ENCODE measurements at regions not wholly inside any gene's neighbourhood (a gene's known extent, or its start where the extent isn't known, plus 50 kb on each side); places are given as distances from the start of the nearest gene placed in this dataset.

GRCh38 chrX:38868941-38869401, 67.7 kb downstream of the MID1IP1 start:
- TF ChIP-seq CTCF (IDR thresholded peaks at IDR 0.05 in 2 of 3, conservative IDR thresholded peaks at IDR 0.05 in 1 of 3; ENCODE audit: borderline replicate concordance in 1 of 3, insufficient read depth in 1 of 3, low read depth in 2 of 3, low read length in 2 of 3) (no peak), RAD21 (IDR thresholded peaks at IDR 0.05; ENCODE audit: low read depth) (no peak), EZH2phosphoT487 (IDR thresholded peaks at IDR 0.05; ENCODE audit: borderline replicate concordance) (no peak), EZH2 (IDR thresholded peaks at IDR 0.05) (no peak), POLR2A (IDR thresholded peaks at IDR 0.05; ENCODE audit: borderline replicate concordance, extremely low read depth, insufficient read depth, insufficient read length) (no peak), CEBPB (IDR thresholded peaks at IDR 0.05; ENCODE audit: low read depth) (no peak)

Measured in HCT116 (cell line).